Glutamatergic neuron (in vitro differentiated cells): ENCODE measurements at regions not wholly inside any gene's neighbourhood (a gene's known extent, or its start where the extent isn't known, plus 50 kb on each side); places are given as distances from the start of the nearest gene placed in this dataset.

ENCODE experiments used
- DNase-seq: peaks from one replicate; pipeline ENCODE4 v3.0.0; 2022
- H3K27ac Mint-ChIP-seq: one replicate; pipeline ENCODE4 v1.8.0; 2020; ENCODE audit warnings: mild to moderate bottlenecking, mixed read lengths, inconsistent platforms; ENCODE audit not compliant: unreplicated experiment
- H3K27me3 Mint-ChIP-seq: one replicate; pipeline ENCODE4 v1.8.0; 2020; ENCODE audit warnings: mild to moderate bottlenecking, moderate library complexity, mixed read lengths, inconsistent platforms; ENCODE audit not compliant: unreplicated experiment
- H3K36me3 Mint-ChIP-seq: one replicate; pipeline ENCODE4 v1.8.0; 2020; ENCODE audit warnings: mild to moderate bottlenecking, mixed read lengths, inconsistent platforms; ENCODE audit not compliant: unreplicated experiment
- H3K4me1 Mint-ChIP-seq: one replicate; pipeline ENCODE4 v1.8.0; 2020; ENCODE audit warnings: mild to moderate bottlenecking, low read depth, mixed read lengths, inconsistent platforms; ENCODE audit not compliant: unreplicated experiment
- H3K4me3 Mint-ChIP-seq: one replicate; pipeline ENCODE4 v1.8.0; 2020; ENCODE audit warnings: mild to moderate bottlenecking, mixed read lengths, inconsistent platforms; ENCODE audit not compliant: unreplicated experiment
- H3K9me3 Mint-ChIP-seq: one replicate; pipeline ENCODE4 v1.8.0; 2020; ENCODE audit warnings: mild to moderate bottlenecking, moderate library complexity, mixed read lengths, inconsistent platforms; ENCODE audit not compliant: unreplicated experiment
- TF ChIP-seq, protein P1 (sequence below): fragments of 200-600 bp; sonication (generic); IDR thresholded peaks from one replicate; pipeline ENCODE4 v1.5.0; 2021; ENCODE audit not compliant: partially characterized antibody, unreplicated experiment

DNA sequence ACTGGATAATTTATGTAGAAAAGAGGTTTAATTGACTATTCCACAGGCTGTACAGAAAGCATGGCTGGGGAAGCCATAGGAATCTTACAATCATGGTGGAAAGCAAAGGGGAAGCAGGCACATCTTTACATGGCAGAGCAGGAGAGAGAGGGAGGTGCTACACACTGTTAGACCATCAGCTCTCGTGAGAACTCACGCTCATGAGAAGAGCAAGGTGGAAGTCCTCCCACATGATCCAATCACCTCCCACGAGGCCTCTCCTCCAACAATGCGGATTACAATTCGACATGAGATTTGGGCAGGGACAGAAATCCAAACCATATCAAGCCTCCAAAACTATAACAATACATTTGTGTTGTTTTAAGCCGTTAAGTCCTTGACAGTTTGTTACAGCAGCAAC lies 257.1 kb upstream of the KCNG1 start:
- peaks cover 4% of the 10 kb centered on the region for H3K4me1 Mint-ChIP-seq
- no peak for DNase-seq
- TF ChIP-seq, protein P1, sequence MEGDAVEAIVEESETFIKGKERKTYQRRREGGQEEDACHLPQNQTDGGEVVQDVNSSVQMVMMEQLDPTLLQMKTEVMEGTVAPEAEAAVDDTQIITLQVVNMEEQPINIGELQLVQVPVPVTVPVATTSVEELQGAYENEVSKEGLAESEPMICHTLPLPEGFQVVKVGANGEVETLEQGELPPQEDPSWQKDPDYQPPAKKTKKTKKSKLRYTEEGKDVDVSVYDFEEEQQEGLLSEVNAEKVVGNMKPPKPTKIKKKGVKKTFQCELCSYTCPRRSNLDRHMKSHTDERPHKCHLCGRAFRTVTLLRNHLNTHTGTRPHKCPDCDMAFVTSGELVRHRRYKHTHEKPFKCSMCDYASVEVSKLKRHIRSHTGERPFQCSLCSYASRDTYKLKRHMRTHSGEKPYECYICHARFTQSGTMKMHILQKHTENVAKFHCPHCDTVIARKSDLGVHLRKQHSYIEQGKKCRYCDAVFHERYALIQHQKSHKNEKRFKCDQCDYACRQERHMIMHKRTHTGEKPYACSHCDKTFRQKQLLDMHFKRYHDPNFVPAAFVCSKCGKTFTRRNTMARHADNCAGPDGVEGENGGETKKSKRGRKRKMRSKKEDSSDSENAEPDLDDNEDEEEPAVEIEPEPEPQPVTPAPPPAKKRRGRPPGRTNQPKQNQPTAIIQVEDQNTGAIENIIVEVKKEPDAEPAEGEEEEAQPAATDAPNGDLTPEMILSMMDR = no peak
- H3K27ac Mint-ChIP-seq = no peak overlapping the region
- H3K36me3 Mint-ChIP-seq = no peaks in the 10 kb centered on the region
- no peaks in the 10 kb centered on the region for H3K9me3 Mint-ChIP-seq
- no peak overlapping the region for H3K4me3 Mint-ChIP-seq
- no peaks in the 10 kb centered on the region for H3K27me3 Mint-ChIP-seq

DNA sequence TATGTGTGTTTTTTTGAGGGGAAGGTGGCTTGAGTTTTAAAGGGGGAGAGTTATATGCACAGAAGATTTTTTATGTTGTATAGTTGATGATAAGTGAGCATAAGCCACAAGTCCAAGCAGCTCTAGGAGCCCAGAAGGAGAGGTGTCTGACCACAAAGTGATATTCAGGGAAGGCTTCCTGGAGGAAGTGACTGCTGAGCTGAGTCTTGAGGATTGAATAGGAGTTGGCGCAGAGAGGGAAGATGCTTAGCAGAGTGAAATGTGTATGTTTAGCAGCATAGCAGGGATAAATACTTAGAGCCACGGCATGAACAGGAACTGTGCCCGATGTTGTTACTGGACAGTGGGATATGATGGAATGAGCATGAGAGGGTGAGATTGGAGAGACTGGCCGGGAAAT lies 255.1 kb upstream of the KCNG1 start:
- H3K4me1 Mint-ChIP-seq = peaks cover 5% of the 10 kb centered on the region
- DNase-seq = no peak
- H3K4me3 Mint-ChIP-seq = no peak overlapping the region

DNA sequence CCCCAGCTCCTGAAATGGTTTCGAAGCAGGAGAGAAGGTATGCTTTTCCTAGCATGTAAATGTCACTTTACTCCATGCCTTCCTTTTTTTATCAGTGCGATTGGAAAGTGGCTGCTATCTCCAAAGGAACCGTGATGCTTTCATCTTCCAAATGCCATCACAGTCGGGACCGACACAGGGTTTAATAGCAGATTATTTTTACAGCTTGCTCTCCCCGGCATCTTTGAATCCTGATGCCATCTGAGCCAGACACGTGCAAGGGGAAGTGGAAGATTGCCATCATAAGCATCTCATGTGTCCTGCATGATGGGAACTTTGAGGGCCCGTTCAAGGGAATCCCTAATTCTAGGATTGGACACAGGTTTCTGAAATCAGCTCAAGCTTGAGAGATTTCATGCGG lies 253.4 kb upstream of the KCNG1 start:
- Mint-ChIP-seq H3K4me1 (peaks cover 5% of the 10 kb centered on the region), H3K27me3 (no peaks in the 10 kb centered on the region), H3K9me3 (peaks cover 3% of the 10 kb centered on the region), H3K4me3 (no peak overlapping the region), H3K36me3 (no peaks in the 10 kb centered on the region), H3K27ac (no peak overlapping the region)
- TF ChIP-seq, protein P1 = no peak
- DNase-seq = no peak

More for the DNA sequence above, 255.1 kb upstream of the KCNG1 start:
- Mint-ChIP-seq H3K9me3 (no peaks in the 10 kb centered on the region), H3K36me3 (no peaks in the 10 kb centered on the region), H3K27me3 (no peaks in the 10 kb centered on the region), H3K27ac (no peak overlapping the region)
- TF ChIP-seq, protein P1 = no peak

DNA sequence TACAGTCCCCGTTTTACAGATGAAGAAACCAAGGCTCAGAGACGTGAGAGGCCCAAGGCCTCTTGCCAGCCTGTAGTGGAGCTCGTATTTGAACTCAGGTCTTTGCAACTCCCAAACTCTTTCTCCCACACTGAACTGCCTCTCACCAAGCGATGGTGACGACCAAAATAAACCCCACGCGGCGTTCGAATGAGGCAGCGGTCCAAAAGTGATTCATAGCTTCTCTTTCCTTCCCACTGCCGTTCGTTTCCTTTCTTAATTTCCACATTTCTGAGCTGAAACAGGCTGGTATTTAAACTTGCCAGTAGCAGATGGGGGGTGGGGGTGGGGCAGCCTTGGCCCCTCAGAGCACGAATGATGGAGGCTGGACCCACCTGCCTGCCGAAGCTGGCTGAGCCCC lies 252.9 kb upstream of the KCNG1 start:
- Mint-ChIP-seq H3K4me3 (no peak overlapping the region), H3K9me3 (peaks cover 3% of the 10 kb centered on the region), H3K4me1 (peaks cover 5% of the 10 kb centered on the region), H3K27ac (no peak overlapping the region), H3K27me3 (no peaks in the 10 kb centered on the region), H3K36me3 (no peaks in the 10 kb centered on the region)
- no peak for DNase-seq
- TF ChIP-seq, protein P1 = no peak

DNA sequence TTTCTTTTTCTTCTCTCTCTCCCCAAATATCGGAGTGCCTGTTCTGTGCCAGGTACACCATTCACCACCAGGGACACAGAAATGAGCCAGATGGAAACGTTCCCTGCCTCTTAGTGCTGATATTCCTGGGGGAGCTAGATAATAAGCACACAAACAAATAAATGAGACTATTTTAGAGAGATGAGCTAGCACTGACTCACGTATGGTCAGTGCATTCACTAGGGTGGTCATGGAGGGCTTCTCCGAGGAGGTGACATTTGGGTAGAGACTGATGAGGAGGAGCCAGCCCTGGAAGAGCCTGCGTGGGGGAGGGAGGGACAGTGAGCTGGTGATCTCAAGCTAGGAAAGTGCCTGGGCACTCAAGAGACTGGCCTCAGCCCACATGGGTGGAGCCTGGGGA lies 252.3 kb upstream of the KCNG1 start:
- Mint-ChIP-seq H3K4me3 (no peak overlapping the region), H3K27me3 (no peaks in the 10 kb centered on the region), H3K27ac (no peak overlapping the region), H3K36me3 (no peaks in the 10 kb centered on the region), H3K4me1 (peaks cover 5% of the 10 kb centered on the region), H3K9me3 (peaks cover 3% of the 10 kb centered on the region)
- TF ChIP-seq, protein P1 = no peak
- DNase-seq = no peak
